GM23338 (cell line): ENCODE measurements at regions not wholly inside any gene's neighbourhood (a gene's known extent, or its start where the extent isn't known, plus 50 kb on each side); places are given as distances from the start of the nearest gene placed in this dataset.

ENCODE experiments used
- ATAC-seq: fragments of 200-7000 bp; cut with Tn5 transposase; 3 replicates; pipeline ENCODE4 v1.9.1; 2020
- DNase-seq: peaks from one replicate; pipeline ENCODE4 v3.0.0-alpha.2; 2015; ENCODE audit warnings: low spot score
- H2AFZ ChIP-seq: fragments of 200-600 bp; sonication (generic); 2 replicates; pipeline ENCODE4 v1.8.0; 2016; ENCODE audit warnings: antibody characterized with exemption, mild to moderate bottlenecking, moderate library complexity
- H3F3A ChIP-seq: fragments of 200-600 bp; sonication (generic); replicated peaks from 2 replicates; pipeline ENCODE4 v1.8.0; 2017; ENCODE audit warnings: antibody characterized with exemption, mixed run types, low read depth
- H3K27ac ChIP-seq: fragments of 200-600 bp; sonication (generic); 2 replicates; pipeline ENCODE4 v1.6.1; 2016; ENCODE audit warnings: low read depth
- H3K27me3 ChIP-seq: fragments of 200-600 bp; sonication (generic); 2 replicates; pipeline ENCODE4 v1.8.0; 2016; ENCODE audit warnings: mild to moderate bottlenecking, mixed run types, moderate library complexity; ENCODE audit not compliant: insufficient read depth
- H3K36me3 ChIP-seq: fragments of 200-600 bp; sonication (generic); 2 replicates; pipeline ENCODE4 v1.8.0; 2016; ENCODE audit warnings: mild to moderate bottlenecking; ENCODE audit not compliant: insufficient read depth
- H3K4me1 ChIP-seq: fragments of 200-600 bp; sonication (generic); 2 replicates; pipeline ENCODE4 v1.8.0; 2016; ENCODE audit warnings: mild to moderate bottlenecking, moderate library complexity; ENCODE audit not compliant: insufficient read depth
- H3K4me2 ChIP-seq: fragments of 200-600 bp; sonication (generic); 2 replicates; pipeline ENCODE4 v1.7.1; 2017; ENCODE audit warnings: mixed run types
- H3K4me3 ChIP-seq: fragments of 200-600 bp; sonication (generic); 2 replicates; pipeline ENCODE4 v1.6.1; 2016; ENCODE audit warnings: mixed run types
- H3K79me2 ChIP-seq: fragments of 200-600 bp; sonication (generic); replicated peaks from 2 replicates; pipeline ENCODE4 v1.8.0; 2017; ENCODE audit warnings: mild to moderate bottlenecking; ENCODE audit not compliant: insufficient read depth
- H3K9me2 ChIP-seq: fragments of 200-600 bp; sonication (generic); 2 replicates; pipeline ENCODE4 v1.8.0; 2017; ENCODE audit not compliant: insufficient read depth
- H4K20me1 ChIP-seq: fragments of 200-600 bp; sonication (generic); replicated peaks from 2 replicates; pipeline ENCODE4 v1.8.0; 2017; ENCODE audit warnings: mild to moderate bottlenecking; ENCODE audit not compliant: insufficient read depth
- H3K27ac Mint-ChIP-seq: 2 replicates; pipeline ENCODE4 v1.8.0; 2020; ENCODE audit warnings: inconsistent platforms, mild to moderate bottlenecking, moderate library complexity, mixed read lengths
- H3K27me3 Mint-ChIP-seq: 3 replicates; pipeline ENCODE4 v1.8.0; 2022; ENCODE audit warnings: low read depth, mild to moderate bottlenecking, moderate library complexity, mixed read lengths, inconsistent platforms; ENCODE audit not compliant: insufficient read depth, poor library complexity
- H3K36me3 Mint-ChIP-seq: 3 replicates; pipeline ENCODE4 v1.8.0; 2021; ENCODE audit warnings: low read depth, mild to moderate bottlenecking, inconsistent platforms, moderate library complexity, mixed read lengths
- H3K4me1 Mint-ChIP-seq: 3 replicates; pipeline ENCODE4 v1.8.0; 2020; ENCODE audit warnings: mild to moderate bottlenecking, inconsistent platforms, mixed read lengths
- H3K4me3 Mint-ChIP-seq: 3 replicates; pipeline ENCODE4 v1.8.0; 2021; ENCODE audit warnings: moderate library complexity, mild to moderate bottlenecking, inconsistent platforms, mixed read lengths
- H3K9me3 Mint-ChIP-seq: 3 replicates; pipeline ENCODE4 v1.8.0; 2020; ENCODE audit warnings: moderate library complexity, mild to moderate bottlenecking, inconsistent platforms, mixed read lengths
- CTCF ChIP-seq, 2 experiments: fragments of 200-600 bp in 1 of 2; sonication (generic) in 1 of 2; conservative IDR thresholded peaks; 2 replicates each; pipeline versions ENCODE4 v1.5.1 to v1.6.1; 2016 to 2017; ENCODE audit warnings: antibody characterized with exemption in 2 of 2, low read depth in 2 of 2, mild to moderate bottlenecking in 2 of 2, moderate library complexity in 1 of 2
- ETS1 ChIP-seq: IDR thresholded peaks from 2 replicates; pipeline ENCODE4 v1.6.1; 2016; ENCODE audit warnings: antibody characterized with exemption
- EZH2 ChIP-seq: fragments of 200-600 bp; sonication (generic); IDR thresholded peaks from one replicate; pipeline ENCODE4 v1.8.0; 2017; ENCODE audit warnings: antibody characterized with exemption, mild to moderate bottlenecking, low read depth; ENCODE audit not compliant: unreplicated experiment
- EZH2phosphoT487 ChIP-seq: fragments of 200-600 bp; sonication (generic); IDR thresholded peaks from one replicate; pipeline ENCODE4 v1.8.1; 2018; ENCODE audit warnings: antibody characterized with exemption; ENCODE audit not compliant: unreplicated experiment
- JUNB ChIP-seq: IDR thresholded peaks from one replicate; pipeline ENCODE4 v1.6.1; 2016; ENCODE audit warnings: antibody characterized with exemption; ENCODE audit not compliant: unreplicated experiment
- NANOG ChIP-seq: IDR thresholded peaks from 2 replicates; pipeline ENCODE4 v1.6.1; 2016; ENCODE audit warnings: antibody characterized with exemption, borderline replicate concordance
- POLR2AphosphoS5 ChIP-seq: IDR thresholded peaks from 2 replicates; pipeline ENCODE4 v1.6.1; 2016; ENCODE audit warnings: antibody characterized with exemption, low read depth
- REST ChIP-seq: IDR thresholded peaks from one replicate; pipeline ENCODE4 v1.6.1; 2018; ENCODE audit warnings: antibody characterized with exemption; ENCODE audit not compliant: unreplicated experiment
- STAT1 ChIP-seq: IDR thresholded peaks from one replicate; pipeline ENCODE4 v1.6.1; 2016; ENCODE audit warnings: antibody characterized with exemption; ENCODE audit not compliant: unreplicated experiment
- ZNF114 ChIP-seq: fragments of 250-450 bp; sonication (Bioruptor Pico); IDR thresholded peaks from 2 replicates; pipeline ENCODE4 v1.5.0; 2020; ENCODE audit warnings: mild to moderate bottlenecking, moderate library complexity
- ZNF331 ChIP-seq: fragments of 250-450 bp; sonication (Bioruptor Pico); IDR thresholded peaks from 2 replicates; pipeline ENCODE4 v1.5.0; 2020; ENCODE audit warnings: low read depth, mild to moderate bottlenecking, moderate library complexity

GRCh38 chr5:123808461-123809380, 296.7 kb downstream of the CSNK1G3 start:
- H3K4me3 ChIP-seq, result no peak overlapping the region
- no peaks in the 10 kb centered on the region for H4K20me1 ChIP-seq
- H3K79me2 ChIP-seq, result no peaks in the 10 kb centered on the region
- H3F3A ChIP-seq, result no peaks in the 10 kb centered on the region
- no peak overlapping the region for H3K4me2 ChIP-seq
- TF ChIP-seq EZH2phosphoT487 (no peak), EZH2 (no peak), ZNF114 (CRISPR knock-in tag) (no peak), NANOG (no peak), STAT1 (no peak), REST (no peak), ZNF331 (no peak), ETS1 (no peak), POLR2AphosphoS5 (no peak), JUNB (no peak), CTCF (conservative IDR thresholded peaks at IDR 0.05; ENCODE audit: low read depth in 2 of 2) (no peak)
- no peak overlapping the region for H3K27ac ChIP-seq
- H3K27me3 ChIP-seq, result no peaks in the 10 kb centered on the region
- no peak overlapping the region; the same call in 1 of the 2 replicates for H2AFZ ChIP-seq
- Mint-ChIP-seq H3K4me1 (peaks cover 57% of the 10 kb centered on the region), H3K9me3 (no peaks in the 10 kb centered on the region), H3K4me3 (no peak overlapping the region), H3K27me3 (peaks cover under 1% of the 10 kb centered on the region), H3K27ac (no peak overlapping the region), H3K36me3 (0 out of 3 replicates have a peak, but pooled peaks cover under 1% of the 10 kb centered on the region)
- no peaks in the 10 kb centered on the region for H3K36me3 ChIP-seq
- ATAC-seq, result no peak
- H3K4me1 ChIP-seq, result peaks cover 59% of the 10 kb centered on the region
- DNase-seq, result no peak
- 0 out of 2 replicates have a peak, but pooled peaks cover 4% of the 10 kb centered on the region for H3K9me2 ChIP-seq
